Caki2 (cell line): ENCODE measurements at regions not wholly inside any gene's neighbourhood (a gene's known extent, or its start where the extent isn't known, plus 50 kb on each side); places are given as distances from the start of the nearest gene placed in this dataset.
"Not testable (repeated sequence)": the region's sequence is repeated elsewhere in the genome, so short reads cannot be mapped to it uniquely, and the experiment has no call there.

Experiments used
- DNase-seq: peaks from one replicate; pipeline ENCODE4 v3.0.0-alpha.2; 2015; ENCODE audit warnings: low read depth
- in situ Hi-C: cut with HindIII; loops from 2 replicates; pipeline ENCODE4 v1.10.0; 2016; ENCODE audit warnings: low sequenced_read_pairs, low pct_unique_long_range_greater_than_20kb, mixed read lengths

DNA sequence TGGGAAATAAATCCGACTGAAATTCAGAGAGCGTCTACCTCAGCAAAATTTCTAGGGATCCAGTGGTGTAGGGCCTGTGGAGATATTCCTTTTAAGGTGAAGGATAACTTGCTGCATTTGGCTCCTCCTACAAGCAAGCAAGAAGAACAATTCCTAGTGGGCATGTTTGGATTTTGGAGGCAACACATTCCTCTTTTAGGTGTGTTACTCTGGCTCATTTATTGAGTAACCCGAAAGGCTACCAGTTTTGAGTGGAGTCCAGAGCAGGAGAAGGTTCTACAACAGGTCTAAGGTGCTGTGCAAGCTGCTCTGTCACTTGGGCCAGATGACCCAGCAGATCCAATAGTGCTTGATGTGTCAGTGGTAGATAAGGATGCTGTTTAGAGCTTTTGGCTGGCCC, 862.4 kb upstream of the CDH9 start:
- DNase-seq: no peak
- in situ Hi-C loops: no loop called here

DNA sequence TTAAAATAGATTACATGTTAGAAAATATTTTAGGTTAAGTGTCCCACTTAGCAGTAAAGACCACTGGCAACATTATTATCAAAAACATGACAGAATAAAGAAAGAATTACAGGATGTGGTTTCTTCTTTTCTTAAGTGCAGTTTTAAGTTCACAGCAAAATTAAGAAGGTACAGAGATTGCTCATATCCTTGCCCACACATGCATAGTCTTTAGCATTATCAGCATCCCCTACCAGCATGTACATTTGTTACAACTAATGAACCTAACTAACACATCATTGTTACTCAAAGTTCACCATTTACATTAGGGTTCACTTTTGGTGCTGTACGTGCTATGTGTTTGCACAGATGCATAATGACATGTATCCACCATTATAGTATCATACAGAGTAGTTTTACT, 837.7 kb upstream of the CDH9 start:
- in situ Hi-C loops: no loop called here
- no peak for DNase-seq

DNA sequence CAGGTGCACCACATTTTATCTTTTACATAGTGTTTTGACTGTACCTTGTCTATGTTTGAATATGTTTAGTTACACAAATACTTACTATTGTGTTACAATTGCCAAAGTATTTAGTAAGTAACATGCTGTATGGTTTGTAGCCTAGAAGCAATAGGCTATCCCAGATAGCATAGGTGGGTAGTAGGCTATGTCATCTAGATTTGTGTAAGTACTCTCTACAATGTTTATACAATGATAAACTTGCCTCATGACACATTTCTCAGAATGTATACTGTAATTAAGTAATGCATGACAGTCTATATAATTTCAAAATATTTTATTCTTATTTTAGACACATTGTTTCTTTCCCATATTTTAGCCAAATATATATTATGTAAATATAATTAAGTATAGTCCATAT, 836.8 kb upstream of the CDH9 start:
- no peak for DNase-seq
- in situ Hi-C loops: no loop called here

DNA sequence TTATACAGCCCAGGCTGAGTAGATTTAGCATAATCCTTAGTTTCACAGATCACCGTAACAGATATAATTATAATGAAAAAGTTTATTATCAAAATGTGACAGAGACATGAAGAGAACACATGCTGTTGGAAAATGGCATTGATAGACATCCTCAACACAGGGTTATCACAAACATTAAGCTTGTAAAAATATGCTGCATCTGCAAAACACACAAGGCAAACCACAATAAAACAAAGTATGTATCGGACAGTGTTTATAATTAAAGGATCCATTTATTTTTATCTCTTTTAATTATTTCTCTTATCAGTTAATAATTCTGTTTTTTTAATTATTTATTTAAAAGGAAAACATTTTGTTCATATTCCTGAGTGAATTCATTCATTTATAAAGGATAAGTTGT, 829.9 kb upstream of the CDH9 start:
- no peak for DNase-seq
- in situ Hi-C loops: no loop called here

DNA sequence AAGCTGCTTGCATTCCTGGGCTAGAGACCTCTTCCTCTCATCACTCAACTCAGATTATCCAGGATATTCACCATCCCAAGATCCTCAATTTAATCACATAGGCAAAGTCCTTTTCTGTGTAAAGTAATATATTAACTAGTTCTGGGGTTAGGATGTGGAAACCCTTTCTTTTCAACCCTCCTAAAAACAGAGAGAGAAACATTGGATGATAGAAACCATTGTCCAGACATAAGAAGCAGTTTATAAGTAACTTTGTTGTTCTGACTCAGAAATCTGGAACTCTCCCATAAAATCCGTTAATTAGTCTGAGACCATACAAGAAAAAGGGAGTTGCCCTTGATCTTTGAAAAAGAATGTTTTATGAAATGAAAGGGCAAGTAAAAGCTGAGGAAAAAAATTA, 817.1 kb upstream of the CDH9 start:
- in situ Hi-C loops: no loop called here
- peak; percentile 68 for DNase-seq

DNA sequence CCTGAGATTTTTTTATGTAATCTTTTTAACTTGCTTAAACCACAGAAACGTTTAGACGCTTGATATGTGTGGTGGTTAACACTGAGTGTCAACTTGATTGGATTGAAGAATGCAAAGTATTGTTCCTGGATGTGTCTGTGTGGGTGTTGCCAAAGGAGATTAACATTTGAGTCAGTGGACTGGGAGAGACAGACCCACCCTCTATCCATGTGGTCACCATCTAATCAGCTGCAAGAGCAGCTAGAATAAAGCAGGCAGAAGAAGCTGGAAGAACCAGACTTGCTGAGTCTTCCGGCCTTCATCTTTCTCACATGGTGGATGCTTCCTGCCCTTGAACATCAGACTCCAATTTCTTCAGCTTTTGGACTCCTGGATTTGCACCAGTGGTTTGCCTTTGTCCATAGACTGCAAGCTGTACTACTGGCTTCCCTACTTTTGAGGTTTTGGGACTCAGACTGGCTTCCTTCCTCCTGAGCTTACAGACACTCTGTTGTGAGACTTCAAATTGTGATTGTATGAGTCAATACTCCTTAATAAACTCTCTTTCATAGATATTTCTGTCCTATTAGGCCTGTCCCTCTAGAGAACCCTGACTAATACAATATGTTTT, 816.0 kb upstream of the CDH9 start:
- DNase-seq: no peak
- in situ Hi-C loops: no loop called here

DNA sequence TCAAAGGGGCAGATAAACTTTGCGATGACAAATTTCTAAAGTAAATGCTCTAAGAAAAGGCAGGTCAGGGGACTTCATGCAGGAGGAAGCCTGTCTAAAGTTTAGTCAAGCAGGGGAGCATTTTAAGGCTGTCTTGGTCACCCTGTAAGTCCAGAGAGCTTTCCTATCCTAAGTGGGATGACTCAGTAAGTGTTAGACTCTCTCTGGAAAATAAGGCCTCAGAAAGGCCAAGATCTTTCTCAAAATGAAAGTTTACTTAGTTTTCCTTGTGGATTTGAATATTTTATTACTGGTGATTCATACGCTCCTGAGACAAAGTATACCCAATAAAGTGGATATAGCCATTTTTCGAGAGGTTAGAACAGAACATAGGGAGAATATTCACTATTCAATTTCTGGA, 806.9 kb upstream of the CDH9 start:
- no peak for DNase-seq
- in situ Hi-C loops: no loop called here

DNA sequence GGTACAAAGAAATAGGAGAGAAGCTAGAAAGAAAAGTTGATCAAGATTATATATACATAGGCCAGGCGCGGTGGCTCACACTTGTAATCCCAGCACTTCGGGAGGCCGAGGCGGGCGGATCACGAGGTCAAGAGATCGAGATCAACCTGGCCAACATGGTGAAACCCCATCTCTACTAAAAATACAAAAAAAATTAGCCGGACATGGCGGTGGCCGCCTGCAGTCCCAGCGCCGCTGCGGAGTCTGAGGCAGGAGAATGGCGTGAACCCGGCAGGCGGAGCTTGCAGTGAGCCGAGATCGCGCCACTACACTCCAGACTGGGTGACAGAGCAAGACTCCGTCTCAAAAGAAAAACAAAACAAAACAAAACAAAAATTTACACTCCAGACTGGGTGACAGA, 798.3 kb upstream of the CDH9 start:
- DNase-seq, in situ Hi-C loops: not testable (repeated sequence)

DNA sequence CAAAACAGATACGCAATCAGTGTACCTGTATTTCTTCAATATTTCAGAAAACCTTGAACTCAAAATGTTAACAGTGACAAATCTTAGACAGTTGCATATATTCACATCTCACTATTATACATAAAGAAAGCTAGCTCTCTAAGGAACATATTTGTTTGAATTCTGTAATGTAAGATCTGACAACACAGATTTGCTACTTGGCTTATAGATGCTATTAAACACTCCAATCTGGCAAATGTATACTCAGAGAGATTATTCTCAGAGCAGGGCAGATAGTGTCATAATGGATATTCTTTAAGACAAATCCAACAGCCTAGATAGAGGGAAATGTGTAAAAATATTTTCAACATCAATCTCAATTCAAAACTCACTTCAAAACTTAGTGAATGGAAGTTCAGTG, 794.5 kb upstream of the CDH9 start:
- in situ Hi-C loops: no loop called here
- no peak for DNase-seq

DNA sequence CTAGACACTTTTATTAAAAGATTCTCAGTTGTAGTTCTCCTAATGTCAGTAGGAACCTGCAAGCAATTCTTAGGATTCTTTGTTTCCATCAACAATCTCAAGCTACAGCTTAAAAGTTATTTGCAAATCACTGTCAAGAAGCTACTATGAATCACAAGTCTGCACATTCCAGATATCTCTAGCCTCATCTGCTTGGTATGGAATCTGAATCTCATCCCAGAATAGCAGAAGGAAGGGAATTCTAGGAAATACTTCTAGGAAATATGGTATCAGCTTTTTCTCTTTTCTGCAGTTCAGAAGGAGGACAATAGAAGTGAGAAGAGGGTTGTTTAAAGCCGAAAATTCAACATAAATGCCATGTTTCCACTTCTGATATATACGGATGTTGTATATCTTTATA, 792.2 kb upstream of the CDH9 start:
- DNase-seq: no peak
- in situ Hi-C loops: no loop called here

DNA sequence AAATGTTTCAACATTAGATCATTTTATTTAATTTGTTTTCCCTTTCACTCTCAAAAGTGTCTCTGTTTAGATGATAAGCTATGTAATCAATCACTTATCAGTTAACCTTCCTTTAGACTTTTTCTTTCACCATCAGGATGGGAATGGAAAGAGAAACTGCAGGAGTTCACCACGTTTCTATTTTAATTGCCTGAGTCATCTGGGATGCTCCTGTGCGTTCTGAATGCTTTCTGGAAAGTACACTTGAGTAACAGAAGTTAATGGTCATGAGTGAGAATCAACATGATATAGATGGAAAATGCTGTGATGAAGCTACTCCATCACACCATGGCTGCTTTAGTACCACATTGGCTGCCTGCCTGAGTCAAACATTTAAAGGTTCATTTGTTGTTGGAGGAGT, 783.3 kb upstream of the CDH9 start:
- in situ Hi-C loops: no loop called here
- no peak for DNase-seq

DNA sequence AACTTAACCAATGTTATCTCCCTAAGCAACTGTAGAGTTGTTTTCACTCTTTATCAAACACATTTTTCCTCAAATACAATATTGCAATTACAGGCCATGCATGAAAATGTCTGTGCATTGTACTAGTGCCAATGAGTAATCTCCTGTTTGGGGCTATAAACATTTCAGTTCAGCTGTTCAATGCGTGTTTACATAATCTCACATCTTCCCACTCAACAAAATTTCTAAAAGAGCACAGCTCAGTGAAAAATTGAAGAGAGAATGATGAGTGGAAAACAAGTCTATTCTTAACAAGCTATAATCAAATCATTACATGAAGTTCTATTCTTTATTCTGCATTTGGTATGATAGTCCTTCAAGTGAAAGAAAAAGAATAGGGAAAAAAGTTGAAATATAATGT, 780.5 kb upstream of the CDH9 start:
- in situ Hi-C loops: no loop called here
- DNase-seq: no peak

DNA sequence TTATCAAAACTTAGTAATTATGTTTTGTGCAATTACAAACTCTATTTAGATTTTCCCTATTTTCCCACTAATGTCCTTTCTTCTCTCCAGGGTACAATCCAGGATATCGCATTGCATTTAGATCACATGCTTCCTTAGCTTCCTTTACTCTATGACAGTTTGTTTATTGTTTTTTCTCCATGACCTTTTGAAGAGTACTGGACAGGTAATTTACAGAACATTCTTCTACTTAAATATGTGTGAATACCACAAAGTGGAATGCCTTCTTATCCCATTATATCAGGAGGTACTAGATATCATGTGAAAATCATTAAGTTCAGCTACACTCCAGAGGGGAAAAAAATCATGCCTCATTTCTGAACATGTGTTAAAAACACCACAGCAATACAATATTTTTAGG, 776.6 kb upstream of the CDH9 start:
- DNase-seq: peak; percentile 37
- in situ Hi-C loops: no loop called here

DNA sequence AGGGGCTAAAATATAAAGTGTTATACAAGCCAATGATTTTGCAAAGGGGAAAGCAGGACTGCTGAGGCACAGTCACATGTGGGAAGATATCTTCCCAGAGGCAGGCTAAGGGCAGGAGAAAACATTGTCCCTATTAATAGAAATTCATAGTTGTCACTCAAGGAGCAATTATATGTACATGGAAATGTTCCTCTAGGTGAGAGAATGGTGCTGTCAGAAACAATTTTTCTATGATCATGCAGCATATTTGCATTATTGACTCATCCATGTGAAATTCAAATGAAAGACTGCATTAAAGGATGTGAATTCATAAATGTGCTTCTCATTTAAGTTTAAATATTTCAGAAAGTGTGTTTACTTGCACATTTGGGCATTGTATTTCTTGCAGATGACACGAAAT, 775.9 kb upstream of the CDH9 start:
- no peak for DNase-seq
- in situ Hi-C loops: no loop called here

DNA sequence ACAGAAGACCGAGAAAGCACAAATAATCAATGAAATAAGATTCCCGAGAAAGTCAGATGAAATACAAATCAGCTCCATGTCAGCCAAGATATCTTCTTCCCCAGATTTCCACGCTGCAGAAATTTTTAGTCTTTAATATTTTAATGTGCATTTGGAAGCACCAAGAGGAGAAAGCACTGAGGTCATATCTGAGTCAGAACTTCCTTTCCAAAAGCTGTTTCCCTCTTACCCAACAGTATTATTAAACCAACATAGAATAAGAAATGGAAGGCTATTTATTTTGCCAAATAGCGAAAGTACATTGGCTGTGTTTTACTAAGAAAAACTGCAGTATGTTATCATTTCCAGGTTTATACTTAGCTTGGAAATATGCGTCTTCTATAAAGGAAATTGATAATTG, 772.1 kb upstream of the CDH9 start:
- in situ Hi-C loops: no loop called here
- DNase-seq: no peak

DNA sequence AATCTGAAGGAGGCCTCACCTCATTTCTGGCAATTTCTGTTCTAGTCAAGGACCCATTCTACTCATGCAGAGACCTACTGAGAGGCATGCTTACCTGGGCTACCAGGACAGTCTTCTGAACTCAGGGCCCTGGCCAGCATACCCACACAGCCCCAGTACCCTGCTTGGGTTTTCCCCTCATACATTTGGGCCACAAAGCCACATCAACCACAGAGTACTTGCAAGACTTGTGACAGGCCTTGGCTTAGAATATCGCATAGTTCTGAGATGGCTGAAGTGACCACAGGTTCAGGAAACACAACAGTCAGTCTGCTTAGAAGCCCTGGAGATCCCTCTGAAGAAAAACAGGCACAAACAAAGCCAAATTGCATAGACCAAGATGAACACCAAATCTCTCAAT, 758.8 kb upstream of the CDH9 start:
- DNase-seq: no peak
- in situ Hi-C loops: no loop called here

DNA sequence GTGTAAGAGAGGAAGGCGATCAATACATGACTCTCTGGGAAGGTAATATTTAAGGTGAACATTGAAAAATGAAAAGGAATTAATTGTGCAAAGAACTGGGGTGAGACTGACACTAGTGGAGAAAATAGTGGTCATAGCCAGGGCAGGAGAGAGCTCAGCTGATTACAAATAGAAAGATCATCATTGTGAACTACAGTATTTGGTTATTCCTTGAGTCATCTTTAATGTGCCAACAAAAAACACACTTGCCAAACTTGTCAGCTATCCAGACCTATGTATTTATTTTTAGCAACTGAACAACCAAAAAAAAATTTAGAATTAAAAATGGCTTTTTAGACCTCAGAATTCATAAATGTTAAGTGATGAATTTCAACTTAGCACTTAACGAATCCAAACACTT, 749.8 kb upstream of the CDH9 start:
- in situ Hi-C loops: no loop called here
- no peak for DNase-seq

DNA sequence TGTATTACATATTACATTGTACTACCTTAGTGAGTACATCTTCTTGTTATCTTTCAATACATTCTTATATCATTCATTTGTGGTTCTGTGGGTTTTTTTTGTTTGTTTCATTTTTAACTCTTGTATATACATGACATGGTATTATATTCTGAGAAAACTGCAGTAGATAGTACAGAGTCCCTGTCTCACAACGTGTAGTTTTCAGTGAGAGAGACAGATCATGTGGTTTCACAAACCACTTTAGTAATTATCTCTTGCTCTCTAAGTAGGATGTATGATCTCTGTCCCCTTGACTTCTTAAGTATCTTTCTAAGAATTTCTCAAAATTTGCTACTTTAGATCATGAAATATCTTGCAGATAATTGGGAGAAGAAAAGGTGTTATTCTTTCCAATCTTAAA, 745.9 kb upstream of the CDH9 start:
- no peak for DNase-seq
- in situ Hi-C loops: no loop called here

DNA sequence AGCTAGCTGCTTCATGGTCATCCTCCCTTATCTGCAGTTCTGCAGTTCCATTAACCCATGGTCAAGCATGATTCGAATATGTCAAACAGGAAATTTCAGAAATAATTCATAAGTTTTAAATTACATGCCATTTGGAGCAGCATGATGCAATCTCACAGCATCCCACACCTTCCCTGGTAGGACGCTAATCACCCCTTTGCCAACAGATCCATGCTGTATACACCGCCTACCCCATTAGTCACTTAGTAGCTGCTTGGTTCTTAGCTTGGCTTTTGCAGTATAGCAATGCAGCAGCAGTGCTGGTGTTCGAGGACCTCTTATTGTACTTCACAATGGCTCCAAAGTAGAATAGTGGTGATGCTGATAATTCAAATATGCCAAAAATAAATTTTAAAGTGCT, 739.7 kb upstream of the CDH9 start:
- DNase-seq: no peak
- in situ Hi-C loops: no loop called here

DNA sequence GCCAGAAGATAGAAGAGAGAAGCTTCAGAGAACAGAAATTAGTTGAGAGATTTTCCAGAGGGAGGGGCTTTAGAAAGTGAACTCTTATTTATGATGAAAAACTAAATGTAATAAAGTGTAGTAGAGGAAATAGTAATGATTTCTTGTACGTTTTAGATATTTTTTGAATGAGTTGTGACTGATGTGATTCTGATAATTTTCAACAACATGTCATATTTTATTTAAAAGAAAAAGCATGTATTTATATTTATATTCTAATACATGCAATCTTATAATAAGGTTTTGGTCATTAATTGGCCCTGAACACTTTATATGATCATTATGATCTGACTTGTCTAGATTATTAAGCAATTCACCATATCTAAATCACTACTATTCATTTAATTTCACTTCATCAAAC, 735.2 kb upstream of the CDH9 start:
- in situ Hi-C loops: no loop called here
- DNase-seq: no peak

DNA sequence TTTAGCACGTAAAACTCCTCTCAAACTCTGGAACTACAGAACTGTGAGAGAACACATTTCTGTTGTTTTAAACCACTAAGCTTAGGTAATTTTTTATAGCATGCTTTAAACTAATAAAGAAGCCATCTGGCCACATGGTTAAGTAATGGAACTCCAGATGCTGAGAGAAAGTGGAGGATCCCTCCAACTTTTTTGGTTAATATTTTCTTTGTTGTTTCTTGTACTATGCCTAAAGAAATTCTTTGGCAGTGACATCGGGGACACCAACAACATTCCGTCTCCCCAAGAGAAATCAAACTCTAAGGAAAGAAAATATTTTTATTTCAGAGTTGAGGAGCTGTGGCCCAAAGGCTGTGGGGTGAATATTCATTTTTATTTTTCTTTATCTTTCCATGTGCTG, 734.8 kb upstream of the CDH9 start:
- in situ Hi-C loops: no loop called here
- no peak for DNase-seq
